ENCODE measurements at regions not wholly inside any gene's neighbourhood (a gene's known extent, or its start where the extent isn't known, plus 50 kb on each side); places are given as distances from the start of the nearest gene placed in this dataset.

GRCh38 chr15:97868981-97869380 lies 91.5 kb upstream of the ARRDC4 start:
- Histone ChIP-seq H3K27me3 (replicated peaks; ENCODE audit: control insufficient read depth, insufficient read depth, low read length) (no peaks in the 10 kb centered on the region), H3K4me3 (replicated peaks; ENCODE audit: low read depth, low read length) (no peak overlapping the region), H3K36me3 (ENCODE audit: control insufficient read depth, insufficient read depth, low read length) (no peaks in the 10 kb centered on the region)
- TF ChIP-seq CTCF (IDR thresholded peaks at IDR 0.05; ENCODE audit: insufficient read depth, low read length, poor library complexity, severe bottlenecking): no peak
- DNase-seq (ENCODE audit: extremely low read depth, insufficient read length): no peak

GRCh38 chr15:97870771-97871170 lies 89.7 kb upstream of the ARRDC4 start:
- TF ChIP-seq CTCF (IDR thresholded peaks at IDR 0.05; ENCODE audit: insufficient read depth, low read length, poor library complexity, severe bottlenecking): no peak
- Histone ChIP-seq H3K27me3 (replicated peaks; ENCODE audit: control insufficient read depth, insufficient read depth, low read length) (no peaks in the 10 kb centered on the region), H3K36me3 (ENCODE audit: control insufficient read depth, insufficient read depth, low read length) (no peaks in the 10 kb centered on the region), H3K4me3 (replicated peaks; ENCODE audit: low read depth, low read length) (no peak overlapping the region)
- DNase-seq (ENCODE audit: extremely low read depth, insufficient read length): no peak

GRCh38 chr15:97874139-97874538 lies 86.4 kb upstream of the ARRDC4 start:
- DNase-seq (ENCODE audit: extremely low read depth, insufficient read length): no peak
- Histone ChIP-seq H3K36me3 (ENCODE audit: control insufficient read depth, insufficient read depth, low read length) (no peaks in the 10 kb centered on the region), H3K4me3 (replicated peaks; ENCODE audit: low read depth, low read length) (no peak overlapping the region), H3K27me3 (replicated peaks; ENCODE audit: control insufficient read depth, insufficient read depth, low read length) (no peaks in the 10 kb centered on the region)
- no peak for TF ChIP-seq CTCF (IDR thresholded peaks at IDR 0.05; ENCODE audit: insufficient read depth, low read length, poor library complexity, severe bottlenecking)

- Histone ChIP-seq H3K36me3 (ENCODE audit: control insufficient read depth, insufficient read depth, low read length) (no peaks in the 10 kb centered on the region), H3K4me3 (replicated peaks; ENCODE audit: low read depth, low read length) (no peak overlapping the region), H3K27me3 (replicated peaks; ENCODE audit: control insufficient read depth, insufficient read depth, low read length) (no peaks in the 10 kb centered on the region)
- no peak for TF ChIP-seq CTCF (IDR thresholded peaks at IDR 0.05; ENCODE audit: insufficient read depth, low read length, poor library complexity, severe bottlenecking)
- no peak for DNase-seq (ENCODE audit: extremely low read depth, insufficient read length)
Observed at GRCh38 chr15:97875025-97875512, 85.4 kb upstream of the ARRDC4 start.

GRCh38 chr15:97875513-97876280 lies 84.8 kb upstream of the ARRDC4 start:
- DNase-seq (ENCODE audit: extremely low read depth, insufficient read length): no peak

More at GRCh38 chr15:97875513-97876280, 84.8 kb upstream of the ARRDC4 start:
- no peaks in the 10 kb centered on the region for H3K27me3 ChIP-seq (replicated peaks; ENCODE audit: control insufficient read depth, insufficient read depth, low read length)
- no peaks in the 10 kb centered on the region for H3K36me3 ChIP-seq (ENCODE audit: control insufficient read depth, insufficient read depth, low read length)
- H3K4me3 ChIP-seq (replicated peaks; ENCODE audit: low read depth, low read length): no peak overlapping the region
- TF ChIP-seq CTCF (IDR thresholded peaks at IDR 0.05; ENCODE audit: insufficient read depth, low read length, poor library complexity, severe bottlenecking): no peak

Data from GM06990 (cell line).